SW 1271 (cell line): ENCODE measurements at regions not wholly inside any gene's neighbourhood (a gene's known extent, or its start where the extent isn't known, plus 50 kb on each side); places are given as distances from the start of the nearest gene placed in this dataset.
A peak's percentile ranks its signal among the peaks of the same experiment; 100 is the strongest.
"Not testable (repeated sequence)": the region's sequence is repeated elsewhere in the genome, so short reads cannot be mapped to it uniquely, and the experiment has no call there.

Experiments used
- DNase-seq, 2 experiments: peaks; one replicate each; lab custom pipeline; 2025; lab: John Stamatoyannopoulos, UW

GRCh38 chr16:22572331-22573224, 61.9 kb downstream of the NPIPB5 start:
- not testable (repeated sequence) for DNase-seq

- not testable (repeated sequence) for DNase-seq
These were observed 62.5 kb downstream of the NPIPB5 start for GRCh38 chr16:22573225-22573530.

GRCh38 chr16:22576506-22576905, 65.8 kb downstream of the NPIPB5 start:
- not testable (repeated sequence) for DNase-seq

GRCh38 chr16:22583195-22583594, 72.5 kb downstream of the NPIPB5 start:
- not testable (repeated sequence) for DNase-seq

- not testable (repeated sequence) for DNase-seq
These were observed 73.8 kb downstream of the NPIPB5 start for GRCh38 chr16:22584459-22584858.

- DNase-seq = not testable (repeated sequence)
These were observed 74.2 kb downstream of the NPIPB5 start for GRCh38 chr16:22584941-22585340.

- peak in 1 of 2 experiments; percentile 33 for DNase-seq
These were observed 74.7 kb downstream of the NPIPB5 start for GRCh38 chr16:22585431-22585830.

GRCh38 chr16:22586732-22587131, 76.0 kb downstream of the NPIPB5 start:
- DNase-seq = not testable (repeated sequence)

- DNase-seq = not testable (repeated sequence)
These were observed 79.1 kb downstream of the NPIPB5 start for GRCh38 chr16:22589757-22590156.

- not testable (repeated sequence) for DNase-seq
These were observed 85.9 kb downstream of the NPIPB5 start for GRCh38 chr16:22596445-22597045.

GRCh38 chr16:22603744-22604143, 93.1 kb downstream of the NPIPB5 start:
- DNase-seq = not testable (repeated sequence)

- DNase-seq = not testable (repeated sequence)
These were observed 95.9 kb downstream of the NPIPB5 start for GRCh38 chr16:22606619-22607018.

- not testable (repeated sequence) for DNase-seq
These were observed 99.1 kb downstream of the NPIPB5 start for GRCh38 chr16:22609798-22610197.

- DNase-seq = not testable (repeated sequence)
These were observed 100.4 kb downstream of the NPIPB5 start for GRCh38 chr16:22611128-22611527.

GRCh38 chr16:22614271-22614947, 103.7 kb downstream of the NPIPB5 start:
- DNase-seq = no peak

GRCh38 chr16:22618842-22619241, 108.2 kb downstream of the NPIPB5 start:
- DNase-seq = no peak

- no peak for DNase-seq
These were observed 111.0 kb downstream of the NPIPB5 start for GRCh38 chr16:22621586-22622155.

- DNase-seq = no peak
These were observed 112.0 kb downstream of the NPIPB5 start for GRCh38 chr16:22622703-22623102.

- DNase-seq = no peak
These were observed 112.7 kb downstream of the NPIPB5 start for GRCh38 chr16:22623351-22623781.

GRCh38 chr16:22624038-22624799, 113.5 kb downstream of the NPIPB5 start:
- DNase-seq = no peak

GRCh38 chr16:22624800-22625533, 114.3 kb downstream of the NPIPB5 start:
- DNase-seq = no peak
